Neural crest cell (in vitro differentiated cells): ENCODE measurements at regions not wholly inside any gene's neighbourhood (a gene's known extent, or its start where the extent isn't known, plus 50 kb on each side); places are given as distances from the start of the nearest gene placed in this dataset.

Experiments
- DNase-seq: peaks from one replicate; pipeline ENCODE4 v3.0.0; 2021; ENCODE audit warnings: low read depth, mixed read lengths, low spot score
- H3K27ac Mint-ChIP-seq: one replicate; pipeline ENCODE4 v1.8.0; 2021; ENCODE audit warnings: mild to moderate bottlenecking, mixed read lengths; ENCODE audit not compliant: unreplicated experiment
- H3K27me3 Mint-ChIP-seq: 2 replicates; pipeline ENCODE4 v1.8.0; 2021; ENCODE audit warnings: low read depth, mild to moderate bottlenecking, mixed read lengths
- H3K36me3 Mint-ChIP-seq: 2 replicates; pipeline ENCODE4 v1.8.0; 2021; ENCODE audit warnings: low read depth, mild to moderate bottlenecking, mixed read lengths
- H3K4me1 Mint-ChIP-seq: 2 replicates; pipeline ENCODE4 v1.8.0; 2021; ENCODE audit warnings: mixed read lengths
- H3K4me3 Mint-ChIP-seq: one replicate; pipeline ENCODE4 v1.8.0; 2021; ENCODE audit warnings: mild to moderate bottlenecking, mixed read lengths
- H3K9me3 Mint-ChIP-seq: 2 replicates; pipeline ENCODE4 v1.8.0; 2021; ENCODE audit warnings: mixed read lengths
- CTCF ChIP-seq: fragments of 200-600 bp; sonication (generic); conservative IDR thresholded peaks from 2 replicates; pipeline ENCODE4 v1.5.0; 2021; ENCODE audit warnings: antibody characterized with exemption, mild to moderate bottlenecking

- TF ChIP-seq CTCF = no peak
Observed at GRCh38 chr4:181969151-181969550, 274.1 kb upstream of the TENM3 start.

DNA sequence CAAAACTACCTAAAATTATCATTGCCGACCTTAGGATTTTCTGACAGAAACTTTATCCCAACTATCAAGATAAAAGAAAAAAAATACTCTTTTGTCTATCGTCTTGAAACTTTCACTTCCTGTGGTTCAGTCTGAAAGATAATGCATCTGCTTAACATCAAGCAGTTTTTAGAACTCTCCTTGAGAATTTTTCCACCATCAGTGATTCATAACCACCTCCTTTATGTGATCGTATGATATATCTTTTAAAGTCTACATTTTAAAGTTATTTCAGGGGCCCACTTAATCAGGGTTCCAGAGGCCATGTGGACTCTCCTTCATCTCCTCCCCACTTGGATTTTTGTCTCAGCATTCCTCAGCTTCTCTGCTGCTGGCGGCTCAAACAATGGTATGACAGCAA, 272.8 kb upstream of the TENM3 start:
- DNase-seq = no peak
- Mint-ChIP-seq H3K4me1 (no peaks in the 10 kb centered on the region), H3K36me3 (no peaks in the 10 kb centered on the region), H3K27ac (no peak overlapping the region), H3K9me3 (no peaks in the 10 kb centered on the region), H3K4me3 (no peak overlapping the region), H3K27me3 (no peaks in the 10 kb centered on the region)
- TF ChIP-seq CTCF = no peak

More at GRCh38 chr4:181969151-181969550, 274.1 kb upstream of the TENM3 start:
- no peak for DNase-seq
- Mint-ChIP-seq H3K4me1 (no peaks in the 10 kb centered on the region), H3K27ac (no peak overlapping the region), H3K27me3 (no peaks in the 10 kb centered on the region), H3K9me3 (no peaks in the 10 kb centered on the region), H3K36me3 (no peaks in the 10 kb centered on the region), H3K4me3 (no peak overlapping the region)

GRCh38 chr4:181971411-181971810, 271.8 kb upstream of the TENM3 start:
- peak overlapping the region; percentile 21 for H3K27ac Mint-ChIP-seq
- DNase-seq = no peak
- H3K27me3 Mint-ChIP-seq = no peaks in the 10 kb centered on the region
- no peaks in the 10 kb centered on the region for H3K9me3 Mint-ChIP-seq
- no peaks in the 10 kb centered on the region for H3K4me1 Mint-ChIP-seq
- H3K36me3 Mint-ChIP-seq = no peaks in the 10 kb centered on the region
- TF ChIP-seq CTCF = no peak
- H3K4me3 Mint-ChIP-seq = no peak overlapping the region

DNA sequence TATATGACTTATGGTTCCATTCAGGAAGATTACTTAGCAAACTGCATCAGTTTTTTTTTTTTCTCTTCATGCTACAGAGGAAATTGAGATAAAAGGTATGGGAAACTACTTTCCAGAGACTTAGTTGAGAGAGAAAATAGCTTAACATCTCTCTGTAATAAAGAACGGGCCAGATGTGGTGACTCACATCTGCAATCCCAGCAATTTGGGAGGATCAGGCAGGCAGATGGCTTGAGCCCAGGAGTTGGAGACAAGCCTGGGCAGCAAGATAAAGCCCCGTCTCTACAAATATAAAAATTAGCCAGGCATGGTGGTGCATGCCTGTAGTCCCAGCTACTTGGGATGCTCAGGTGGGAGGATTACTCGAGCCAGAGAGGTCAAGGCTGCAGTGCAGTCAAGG, 271.2 kb upstream of the TENM3 start:
- DNase-seq = no peak
- no peaks in the 10 kb centered on the region for H3K36me3 Mint-ChIP-seq
- H3K4me3 Mint-ChIP-seq = no peak overlapping the region
- H3K27me3 Mint-ChIP-seq = no peaks in the 10 kb centered on the region
- no peaks in the 10 kb centered on the region for H3K4me1 Mint-ChIP-seq
- TF ChIP-seq CTCF = no peak
- no peak overlapping the region for H3K27ac Mint-ChIP-seq
- H3K9me3 Mint-ChIP-seq = no peaks in the 10 kb centered on the region

GRCh38 chr4:181976764-181977163, 266.4 kb upstream of the TENM3 start:
- Mint-ChIP-seq H3K4me1 (no peaks in the 10 kb centered on the region), H3K9me3 (no peaks in the 10 kb centered on the region), H3K36me3 (no peaks in the 10 kb centered on the region), H3K27ac (no peak overlapping the region), H3K4me3 (no peak overlapping the region), H3K27me3 (no peaks in the 10 kb centered on the region)
- TF ChIP-seq CTCF = no peak
- no peak for DNase-seq

DNA sequence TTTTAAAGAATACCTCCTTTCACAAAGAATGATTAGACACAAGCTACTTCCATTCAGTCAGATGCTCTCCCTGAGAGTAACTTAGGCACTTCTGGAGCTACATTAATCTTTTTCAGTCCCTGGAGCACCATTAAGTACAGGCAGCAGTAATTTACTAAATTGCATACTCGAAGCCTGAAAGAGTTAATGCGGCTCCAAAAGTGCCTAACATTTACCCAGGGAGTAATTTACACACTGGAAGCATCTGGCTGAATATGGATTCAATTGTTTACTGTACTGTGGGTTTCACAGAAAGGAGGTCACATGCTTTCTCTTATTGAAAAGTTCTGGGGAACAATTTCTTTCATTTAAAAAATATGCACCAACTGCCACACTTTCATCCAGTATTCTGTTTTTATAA, 260.8 kb upstream of the TENM3 start:
- no peaks in the 10 kb centered on the region for H3K4me1 Mint-ChIP-seq
- H3K27ac Mint-ChIP-seq = no peak overlapping the region
- H3K36me3 Mint-ChIP-seq = no peaks in the 10 kb centered on the region
- no peak overlapping the region for H3K4me3 Mint-ChIP-seq
- no peaks in the 10 kb centered on the region for H3K9me3 Mint-ChIP-seq
- DNase-seq = no peak
- no peak for TF ChIP-seq CTCF
- no peaks in the 10 kb centered on the region for H3K27me3 Mint-ChIP-seq
